ENCODE measurements at regions not wholly inside any gene's neighbourhood (a gene's known extent, or its start where the extent isn't known, plus 50 kb on each side); places are given as distances from the start of the nearest gene placed in this dataset.

GRCh38 chr18:73414598-73414997, 546.8 kb upstream of the NETO1 start:
- no peak overlapping the region for H2AK5ac ChIP-seq (ENCODE audit: insufficient read length, low read length)
- no peak overlapping the region for H2BK15ac ChIP-seq (ENCODE audit: low read depth, low read length)
- H3T11ph ChIP-seq (ENCODE audit: low read length) = no peak overlapping the region
- no peak overlapping the region for H4K8ac ChIP-seq (replicated peaks; ENCODE audit: insufficient read length, low read depth, low read length)
- no peak overlapping the region for H2AFZ ChIP-seq (ENCODE audit: low read length)
- no peaks in the 10 kb centered on the region for H3K79me2 ChIP-seq (ENCODE audit: insufficient read depth, low read length)
- H2BK120ac ChIP-seq (ENCODE audit: low read depth, low read length, poor library complexity, severe bottlenecking) = no peak overlapping the region
- Mint-ChIP-seq H3K9me3 (no peaks in the 10 kb centered on the region), H3K4me3 (no peak overlapping the region), H3K27ac (no peak overlapping the region), H3K4me1 (no peaks in the 10 kb centered on the region), H3K36me3 (ENCODE audit: insufficient read depth in 1 of 3, low read depth in 3 of 3) (no peaks in the 10 kb centered on the region), H3K27me3 (ENCODE audit: low read depth) (no peaks in the 10 kb centered on the region)
- no peak overlapping the region for H2BK20ac ChIP-seq (ENCODE audit: low read depth, low read length, poor library complexity, severe bottlenecking)
- no peak overlapping the region for H3K18ac ChIP-seq (ENCODE audit: insufficient read length, low read depth, low read length)
- H3K56ac ChIP-seq (ENCODE audit: insufficient read length, low read depth, low read length) = no peak overlapping the region
- no peak overlapping the region for H3K23ac ChIP-seq (ENCODE audit: insufficient read length, low read depth, low read length)
- no peaks in the 10 kb centered on the region for H3K79me1 ChIP-seq (ENCODE audit: insufficient read depth, low read depth, low read length, poor library complexity, severe bottlenecking)
- no peaks in the 10 kb centered on the region for H3K27me3 ChIP-seq (ENCODE audit: insufficient read depth, low read length)
- no peaks in the 10 kb centered on the region for H4K20me1 ChIP-seq (ENCODE audit: control insufficient read depth, insufficient read depth, insufficient read length)
- WGBS (ENCODE audit: extremely low coverage, insufficient read length, low lambda C conversion rate) = no CpG with 5 or more reads among the region's 4 CpGs
- no peak overlapping the region for H2BK5ac ChIP-seq (ENCODE audit: insufficient read length, low read length)
- no peak for DNase-seq
- no peak overlapping the region for H3K14ac ChIP-seq (ENCODE audit: insufficient read depth, low read length)
- no peak overlapping the region for H3K4me2 ChIP-seq (ENCODE audit: insufficient read depth, insufficient read length, low read length)
- H3K23me2 ChIP-seq (ENCODE audit: insufficient read length, low read depth, low read length, poor library complexity, severe bottlenecking) = no peaks in the 10 kb centered on the region
- H3K9ac ChIP-seq (ENCODE audit: extremely low read depth, insufficient read length, low read length) = no peak overlapping the region
- H3K9me3 ChIP-seq (ENCODE audit: control insufficient read depth, low read depth, low read length) = no peaks in the 10 kb centered on the region
- no peaks in the 10 kb centered on the region for H3K4me1 ChIP-seq (ENCODE audit: insufficient read depth, low read length)
- no peak overlapping the region for H4K5ac ChIP-seq (ENCODE audit: insufficient read length, low read depth, low read length)
- H2BK12ac ChIP-seq (ENCODE audit: insufficient read length, low read depth, low read length) = no peak overlapping the region
- no peak overlapping the region for H3K4ac ChIP-seq (ENCODE audit: low read depth, low read length)
- H4K91ac ChIP-seq (ENCODE audit: insufficient read length, low read depth, low read length) = no peak overlapping the region
- no peak overlapping the region for H3K27ac ChIP-seq (ENCODE audit: insufficient read length, low read depth, low read length)
- no peak for TF ChIP-seq CTCF (conservative IDR thresholded peaks at IDR 0.05)

Measured in H9 (cell line).